Naive B cell (primary cell): ENCODE measurements at regions not wholly inside any gene's neighbourhood (a gene's known extent, or its start where the extent isn't known, plus 50 kb on each side); places are given as distances from the start of the nearest gene placed in this dataset.
A peak's percentile ranks its signal among the peaks of the same experiment; 100 is the strongest.

Source experiments
- ATAC-seq, 2 donors: fragments of 150-1000 bp; cut with Tn5 transposase; 2 replicates each; pipeline ENCODE4 v1.10.0; 2021; ENCODE audit warnings: low read depth in 2 of 2, mild to moderate bottlenecking in 2 of 2, moderate library complexity in 2 of 2
- DNase-seq: peaks from one replicate; pipeline ENCODE4 v3.0.0; 2022
- H3K27ac Mint-ChIP-seq, 6 donors: one replicate each; pipeline ENCODE4 v1.8.0; 2020 to 2022; ENCODE audit warnings: mild to moderate bottlenecking in 6 of 6, mixed read lengths in 6 of 6, moderate library complexity in 5 of 6, inconsistent platforms in 2 of 6
- H3K27me3 Mint-ChIP-seq, 3 donors: one replicate each; pipeline ENCODE4 v1.8.0; 2021 to 2022; ENCODE audit warnings: mixed read lengths in 3 of 3, mild to moderate bottlenecking in 1 of 3
- H3K36me3 Mint-ChIP-seq, 2 donors: one replicate each; pipeline ENCODE4 v1.8.0; 2020 to 2022; ENCODE audit warnings: mixed read lengths in 2 of 2, inconsistent platforms in 1 of 2, mild to moderate bottlenecking in 1 of 2
- H3K4me1 Mint-ChIP-seq, 3 donors: one replicate each; pipeline ENCODE4 v1.8.0; 2020 to 2022; ENCODE audit warnings: mixed read lengths in 3 of 3, inconsistent platforms in 1 of 3, mild to moderate bottlenecking in 1 of 3, moderate library complexity in 1 of 3
- H3K4me3 Mint-ChIP-seq, 8 donors: one replicate each; pipeline ENCODE4 v1.8.0; 2020 to 2022; ENCODE audit warnings: mild to moderate bottlenecking in 8 of 8, mixed read lengths in 8 of 8, moderate library complexity in 8 of 8, inconsistent platforms in 2 of 8
- H3K9me3 Mint-ChIP-seq, 7 donors: one replicate each; pipeline ENCODE4 v1.8.0; 2020 to 2022; ENCODE audit warnings: mixed read lengths in 7 of 7, mild to moderate bottlenecking in 5 of 7, inconsistent platforms in 2 of 7, moderate library complexity in 1 of 7

- no peak overlapping the region for H3K27ac Mint-ChIP-seq
- H3K4me1 Mint-ChIP-seq, result no peaks in the 10 kb centered on the region
- no peaks in the 10 kb centered on the region for H3K27me3 Mint-ChIP-seq
These were observed 576.7 kb upstream of the PCDH9 start for GRCh38 chr13:67806796-67807195.

GRCh38 chr13:67803118-67803517 is 573.0 kb upstream of the PCDH9 start:
- H3K9me3 Mint-ChIP-seq, result peaks cover 2 to 7% (median 5%) of the 10 kb centered on the region in 7 donors
- DNase-seq (no peak), ATAC-seq (no peak)
- no peaks in the 10 kb centered on the region for H3K27me3 Mint-ChIP-seq
- no peaks in the 10 kb centered on the region for H3K4me1 Mint-ChIP-seq
- H3K4me3 Mint-ChIP-seq, result no peak overlapping the region
- H3K36me3 Mint-ChIP-seq, result no peaks in the 10 kb centered on the region
- no peak overlapping the region for H3K27ac Mint-ChIP-seq

More at GRCh38 chr13:67806796-67807195, 576.7 kb upstream of the PCDH9 start:
- DNase-seq, result no peak
- Mint-ChIP-seq H3K4me3 (no peak overlapping the region), H3K9me3 (peaks cover 2 to 5% (median 4%) of the 10 kb centered on the region in 7 donors), H3K36me3 (no peaks in the 10 kb centered on the region)
- ATAC-seq, result no peak

- Mint-ChIP-seq H3K36me3 (no peaks in the 10 kb centered on the region), H3K27ac (no peak overlapping the region), H3K9me3 (peaks cover 0 to 5% (median 2%) of the 10 kb centered on the region in 7 donors), H3K4me3 (no peak overlapping the region), H3K4me1 (no peaks in the 10 kb centered on the region), H3K27me3 (no peaks in the 10 kb centered on the region)
- DNase-seq (no peak), ATAC-seq (no peak)
These were observed 562.1 kb upstream of the PCDH9 start for GRCh38 chr13:67792151-67792676.

GRCh38 chr13:67791047-67791446 is 560.9 kb upstream of the PCDH9 start:
- H3K36me3 Mint-ChIP-seq, result no peaks in the 10 kb centered on the region
- ATAC-seq (no peak), DNase-seq (no peak)
- no peak overlapping the region for H3K27ac Mint-ChIP-seq
- H3K4me3 Mint-ChIP-seq, result no peak overlapping the region
- no peaks in the 10 kb centered on the region for H3K27me3 Mint-ChIP-seq
- no peaks in the 10 kb centered on the region for H3K4me1 Mint-ChIP-seq
- H3K9me3 Mint-ChIP-seq, result peaks cover 0 to 5% (median 2%) of the 10 kb centered on the region in 7 donors

- no peak overlapping the region for H3K4me3 Mint-ChIP-seq
- no peaks in the 10 kb centered on the region for H3K4me1 Mint-ChIP-seq
- ATAC-seq (no peak), DNase-seq (no peak)
- peaks cover 0 to 7% (median 0%) of the 10 kb centered on the region in 7 donors for H3K9me3 Mint-ChIP-seq
- H3K27ac Mint-ChIP-seq, result no peak overlapping the region
- no peaks in the 10 kb centered on the region for H3K36me3 Mint-ChIP-seq
- H3K27me3 Mint-ChIP-seq, result no peaks in the 10 kb centered on the region
These were observed 546.0 kb upstream of the PCDH9 start for GRCh38 chr13:67776151-67776550.

GRCh38 chr13:67775359-67775758 is 545.2 kb upstream of the PCDH9 start:
- Mint-ChIP-seq H3K9me3 (peaks cover 0 to 7% (median 0%) of the 10 kb centered on the region in 7 donors), H3K27me3 (no peaks in the 10 kb centered on the region), H3K27ac (peak overlapping the region in 1 of 6 donors; percentile 51), H3K36me3 (no peaks in the 10 kb centered on the region), H3K4me1 (no peaks in the 10 kb centered on the region), H3K4me3 (no peak overlapping the region)
- DNase-seq, result no peak
- no peak for ATAC-seq

- no peak for DNase-seq
These were observed 542.8 kb upstream of the PCDH9 start for GRCh38 chr13:67772807-67773453.

GRCh38 chr13:67771106-67771505 is 541.0 kb upstream of the PCDH9 start:
- Mint-ChIP-seq H3K9me3 (peaks cover 0 to 5% (median 0%) of the 10 kb centered on the region in 7 donors), H3K27ac (no peak overlapping the region), H3K27me3 (no peaks in the 10 kb centered on the region), H3K36me3 (no peaks in the 10 kb centered on the region), H3K4me1 (no peaks in the 10 kb centered on the region), H3K4me3 (no peak overlapping the region)
- ATAC-seq (no peak), DNase-seq (no peak)

More at GRCh38 chr13:67772807-67773453, 542.8 kb upstream of the PCDH9 start:
- peaks cover 0 to 7% (median 0%) of the 10 kb centered on the region in 7 donors for H3K9me3 Mint-ChIP-seq
- H3K4me3 Mint-ChIP-seq, result no peak overlapping the region
- no peaks in the 10 kb centered on the region for H3K36me3 Mint-ChIP-seq
- H3K27me3 Mint-ChIP-seq, result no peaks in the 10 kb centered on the region
- no peak overlapping the region for H3K27ac Mint-ChIP-seq
- no peak for ATAC-seq
- H3K4me1 Mint-ChIP-seq, result no peaks in the 10 kb centered on the region

- no peaks in the 10 kb centered on the region for H3K4me1 Mint-ChIP-seq
- ATAC-seq (no peak), DNase-seq (no peak)
- H3K27ac Mint-ChIP-seq, result no peak overlapping the region
- no peaks in the 10 kb centered on the region for H3K36me3 Mint-ChIP-seq
- peaks cover 0 to 5% (median 0%) of the 10 kb centered on the region in 7 donors for H3K9me3 Mint-ChIP-seq
- H3K4me3 Mint-ChIP-seq, result no peak overlapping the region
- no peaks in the 10 kb centered on the region for H3K27me3 Mint-ChIP-seq
These were observed 539.8 kb upstream of the PCDH9 start for GRCh38 chr13:67769987-67770341.

- no peak for DNase-seq
- Mint-ChIP-seq H3K27me3 (no peaks in the 10 kb centered on the region), H3K9me3 (peaks cover 0 to 5% (median 0%) of the 10 kb centered on the region in 7 donors), H3K27ac (no peak overlapping the region), H3K4me3 (no peak overlapping the region), H3K36me3 (no peaks in the 10 kb centered on the region), H3K4me1 (no peaks in the 10 kb centered on the region)
- no peak for ATAC-seq
These were observed 539.2 kb upstream of the PCDH9 start for GRCh38 chr13:67769063-67769986.

- no peak for DNase-seq
These were observed 533.8 kb upstream of the PCDH9 start for GRCh38 chr13:67763984-67764383.

GRCh38 chr13:67763384-67763783 is 533.2 kb upstream of the PCDH9 start:
- Mint-ChIP-seq H3K4me3 (no peak overlapping the region), H3K4me1 (no peaks in the 10 kb centered on the region), H3K36me3 (no peaks in the 10 kb centered on the region), H3K27me3 (no peaks in the 10 kb centered on the region), H3K9me3 (peaks cover 0 to 9% (median 0%) of the 10 kb centered on the region in 7 donors), H3K27ac (no peak overlapping the region)
- no peak for DNase-seq
- no peak for ATAC-seq

More at GRCh38 chr13:67763984-67764383, 533.8 kb upstream of the PCDH9 start:
- Mint-ChIP-seq H3K27me3 (no peaks in the 10 kb centered on the region), H3K4me3 (no peak overlapping the region), H3K27ac (no peak overlapping the region), H3K4me1 (no peaks in the 10 kb centered on the region), H3K9me3 (peaks cover 0 to 9% (median 0%) of the 10 kb centered on the region in 7 donors), H3K36me3 (no peaks in the 10 kb centered on the region)
- ATAC-seq, result no peak

GRCh38 chr13:67758975-67759374 is 528.8 kb upstream of the PCDH9 start:
- no peak overlapping the region for H3K27ac Mint-ChIP-seq
- DNase-seq (no peak), ATAC-seq (no peak)
- H3K4me1 Mint-ChIP-seq, result no peaks in the 10 kb centered on the region
- no peak overlapping the region for H3K4me3 Mint-ChIP-seq
- H3K27me3 Mint-ChIP-seq, result no peaks in the 10 kb centered on the region
- peaks cover 2 to 14% (median 6%) of the 10 kb centered on the region in 7 donors for H3K9me3 Mint-ChIP-seq
- no peaks in the 10 kb centered on the region for H3K36me3 Mint-ChIP-seq

GRCh38 chr13:67754012-67754411 is 523.9 kb upstream of the PCDH9 start:
- ATAC-seq (no peak), DNase-seq (no peak)
- Mint-ChIP-seq H3K9me3 (peaks cover 2 to 17% (median 6%) of the 10 kb centered on the region in 7 donors), H3K4me1 (no peaks in the 10 kb centered on the region), H3K36me3 (no peaks in the 10 kb centered on the region), H3K27me3 (no peaks in the 10 kb centered on the region), H3K27ac (no peak overlapping the region), H3K4me3 (no peak overlapping the region)
